ENCODE measurements at regions not wholly inside any gene's neighbourhood (a gene's known extent, or its start where the extent isn't known, plus 50 kb on each side); places are given as distances from the start of the nearest gene placed in this dataset.
"Not testable (repeated sequence)": the region's sequence is repeated elsewhere in the genome, so short reads cannot be mapped to it uniquely, and the experiment has no call there.

DNA sequence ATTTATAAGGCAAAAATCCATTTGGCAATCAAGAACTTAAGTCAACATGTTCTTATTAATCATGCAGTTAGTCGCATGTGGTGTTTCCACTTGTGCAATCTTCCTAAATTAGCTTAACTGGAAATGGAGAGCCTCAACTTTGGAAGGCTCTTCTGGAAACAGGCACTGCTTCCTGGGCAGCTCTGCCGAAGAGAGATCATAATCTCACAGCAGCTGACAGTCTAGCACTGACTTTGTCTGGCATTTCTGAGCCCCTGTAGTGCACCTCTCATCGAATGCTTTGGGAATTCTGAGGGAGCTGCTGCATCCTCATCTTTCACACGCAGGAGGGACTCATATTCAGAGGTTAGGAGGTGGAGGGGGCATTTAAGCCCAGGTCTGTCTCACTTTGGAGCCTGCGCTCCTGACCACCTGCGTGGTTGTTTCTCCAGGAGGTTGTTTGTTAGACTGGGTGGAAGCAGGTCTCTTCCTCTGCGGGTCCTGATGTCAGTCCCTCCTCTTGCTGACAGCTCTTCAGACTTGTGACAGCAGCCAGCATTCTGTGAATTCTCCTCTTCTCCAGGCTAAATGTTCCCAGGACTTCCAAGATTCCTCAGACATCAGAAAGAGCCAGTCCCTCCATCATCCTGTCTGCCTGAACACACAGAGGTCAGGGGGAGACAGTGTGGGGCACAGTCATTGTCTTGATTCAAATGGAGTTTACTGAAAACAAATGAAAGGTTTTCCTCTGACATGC, 100.4 kb upstream of the GJB6 start:
- Mint-ChIP-seq H3K9me3 (peaks cover 6% of the 10 kb centered on the region), H3K4me1 (peaks cover 3% of the 10 kb centered on the region), H3K27me3 (peaks cover 4% of the 10 kb centered on the region), H3K36me3 (ENCODE audit: low read depth) (no peaks in the 10 kb centered on the region), H3K4me3 (no peak overlapping the region), H3K27ac (no peak overlapping the region)
- no peak for ATAC-seq (replicated peaks)

DNA sequence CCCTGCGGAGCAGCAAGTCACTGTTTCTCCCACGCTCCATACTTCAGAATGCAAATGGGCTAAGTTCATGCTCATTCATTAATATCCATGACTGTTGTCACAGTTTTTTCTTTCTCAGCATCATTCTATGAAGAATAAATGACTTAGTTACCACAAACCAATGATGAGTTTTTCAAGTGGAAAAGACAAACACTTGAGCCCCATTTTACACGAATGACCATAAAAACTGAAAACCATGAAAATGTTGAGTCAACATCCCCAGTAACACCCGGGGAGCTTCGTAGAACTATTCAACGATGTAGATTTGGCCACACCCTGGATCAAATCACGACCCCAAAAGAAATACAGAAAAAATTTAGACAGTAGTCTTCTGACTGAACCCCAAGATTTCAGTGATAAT, 99.8 kb upstream of the GJB6 start:
- ATAC-seq (replicated peaks): no peak
- Mint-ChIP-seq H3K4me3 (no peak overlapping the region), H3K36me3 (ENCODE audit: low read depth) (no peaks in the 10 kb centered on the region), H3K9me3 (peaks cover 6% of the 10 kb centered on the region), H3K4me1 (peaks cover 3% of the 10 kb centered on the region), H3K27ac (no peak overlapping the region), H3K27me3 (peaks cover 6% of the 10 kb centered on the region)

- H3K4me1 Mint-ChIP-seq: peaks cover 3% of the 10 kb centered on the region
- H3K4me3 Mint-ChIP-seq: no peak overlapping the region
- peaks cover 6% of the 10 kb centered on the region for H3K27me3 Mint-ChIP-seq
- H3K27ac Mint-ChIP-seq: no peak overlapping the region
- H3K36me3 Mint-ChIP-seq (ENCODE audit: low read depth): no peaks in the 10 kb centered on the region
- H3K9me3 Mint-ChIP-seq: peaks cover 6% of the 10 kb centered on the region
- ATAC-seq (replicated peaks): no peak
These were observed 99.3 kb upstream of the GJB6 start for GRCh38 chr13:20331419-20331818.

DNA sequence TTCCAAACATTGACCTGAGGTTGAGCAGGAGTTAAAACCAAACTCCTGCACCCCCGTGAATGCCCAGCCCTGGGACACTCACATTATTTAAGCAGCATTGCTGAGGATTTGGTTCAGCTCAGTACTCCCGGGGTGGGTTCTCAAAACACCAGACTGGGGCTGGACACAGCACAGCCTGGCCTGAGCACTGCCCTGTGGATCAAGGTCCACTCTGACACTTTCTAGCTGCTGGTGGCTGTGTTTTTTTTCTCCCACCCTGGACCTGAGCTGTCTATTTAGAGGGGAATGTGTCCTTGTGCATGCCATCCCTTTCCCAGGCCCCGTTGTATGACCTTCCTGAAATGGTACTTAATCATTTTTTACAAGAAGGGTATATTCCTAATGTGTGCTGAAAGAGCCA, 94.7 kb upstream of the GJB6 start:
- H3K9me3 Mint-ChIP-seq: peaks cover 10% of the 10 kb centered on the region
- H3K36me3 Mint-ChIP-seq (ENCODE audit: low read depth): no peaks in the 10 kb centered on the region
- H3K4me3 Mint-ChIP-seq: no peak overlapping the region
- no peak for ATAC-seq (replicated peaks)
- H3K27me3 Mint-ChIP-seq: peaks cover 10% of the 10 kb centered on the region
- H3K4me1 Mint-ChIP-seq: peaks cover 3% of the 10 kb centered on the region
- no peak overlapping the region for H3K27ac Mint-ChIP-seq

- H3K36me3 Mint-ChIP-seq (ENCODE audit: low read depth): no peaks in the 10 kb centered on the region
- ATAC-seq (replicated peaks): no peak
- H3K4me3 Mint-ChIP-seq: no peak overlapping the region
- H3K4me1 Mint-ChIP-seq: peaks cover 3% of the 10 kb centered on the region
- no peak overlapping the region for H3K27ac Mint-ChIP-seq
- H3K9me3 Mint-ChIP-seq: peaks cover 10% of the 10 kb centered on the region
- H3K27me3 Mint-ChIP-seq: peaks cover 10% of the 10 kb centered on the region
These were observed 94.2 kb upstream of the GJB6 start for GRCh38 chr13:20326276-20326675.

GRCh38 chr13:20320885-20321284, 88.8 kb upstream of the GJB6 start:
- no peak overlapping the region for H3K4me3 Mint-ChIP-seq
- H3K27me3 Mint-ChIP-seq: peaks cover 13% of the 10 kb centered on the region
- H3K36me3 Mint-ChIP-seq (ENCODE audit: low read depth): no peaks in the 10 kb centered on the region
- peaks cover 5% of the 10 kb centered on the region for H3K9me3 Mint-ChIP-seq
- no peaks in the 10 kb centered on the region for H3K4me1 Mint-ChIP-seq
- no peak overlapping the region for H3K27ac Mint-ChIP-seq
- no peak for ATAC-seq (replicated peaks)

DNA sequence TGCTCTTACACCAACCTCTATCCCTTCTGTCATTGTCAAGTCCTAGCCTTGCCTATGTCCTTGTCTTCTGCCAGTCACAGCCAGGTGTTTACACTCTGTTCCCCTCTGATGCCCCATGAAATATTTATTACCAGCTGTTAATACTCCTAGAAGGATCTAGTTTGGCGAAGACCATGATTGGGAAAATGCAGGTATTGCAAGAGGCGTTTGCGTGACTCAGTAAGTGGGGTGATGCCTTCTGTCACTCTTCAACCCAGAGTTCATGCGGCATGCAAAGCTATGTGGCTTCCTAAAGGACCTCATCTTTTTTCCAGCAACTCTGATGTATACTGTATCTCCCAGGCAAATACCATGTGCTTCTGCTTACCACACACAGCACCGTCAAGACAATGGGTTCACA, 81.8 kb upstream of the GJB6 start:
- H3K9me3 Mint-ChIP-seq: no peaks in the 10 kb centered on the region

GRCh38 chr13:20312292-20312691, 80.2 kb upstream of the GJB6 start:
- no peak for ATAC-seq (replicated peaks)
- Mint-ChIP-seq H3K4me1 (no peaks in the 10 kb centered on the region), H3K27ac (no peak overlapping the region), H3K9me3 (peaks cover 6% of the 10 kb centered on the region), H3K4me3 (no peak overlapping the region), H3K36me3 (ENCODE audit: low read depth) (no peaks in the 10 kb centered on the region), H3K27me3 (peaks cover 5% of the 10 kb centered on the region)

More for the DNA sequence above, 81.8 kb upstream of the GJB6 start:
- Mint-ChIP-seq H3K27ac (no peak overlapping the region), H3K27me3 (peaks cover under 1% of the 10 kb centered on the region), H3K36me3 (ENCODE audit: low read depth) (no peaks in the 10 kb centered on the region), H3K4me1 (no peaks in the 10 kb centered on the region), H3K4me3 (no peak overlapping the region)
- ATAC-seq (replicated peaks): no peak

GRCh38 chr13:20311596-20311995, 79.5 kb upstream of the GJB6 start:
- no peak overlapping the region for H3K4me3 Mint-ChIP-seq
- H3K9me3 Mint-ChIP-seq: peaks cover 6% of the 10 kb centered on the region
- H3K4me1 Mint-ChIP-seq: no peaks in the 10 kb centered on the region
- H3K27me3 Mint-ChIP-seq: peaks cover 5% of the 10 kb centered on the region
- H3K27ac Mint-ChIP-seq: no peak overlapping the region
- no peaks in the 10 kb centered on the region for H3K36me3 Mint-ChIP-seq (ENCODE audit: low read depth)
- ATAC-seq (replicated peaks): no peak

DNA sequence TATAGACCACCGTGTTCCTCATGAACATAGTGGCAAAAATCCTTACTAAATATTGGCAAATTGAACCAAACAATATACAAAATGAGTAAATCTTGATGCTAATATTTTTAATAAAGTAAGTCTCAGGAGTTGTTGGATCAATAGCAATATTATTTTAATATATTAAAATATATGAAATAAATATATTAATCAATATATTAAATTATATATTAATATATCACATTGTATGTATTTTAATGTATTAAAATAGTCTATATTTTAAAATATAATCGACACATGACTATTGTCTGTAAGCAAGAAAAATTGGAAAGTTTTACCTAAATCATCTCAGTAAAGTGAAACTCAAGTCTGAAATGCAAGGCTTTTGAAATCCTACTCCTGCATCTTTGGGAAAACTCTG, 78.9 kb upstream of the GJB6 start:
- Mint-ChIP-seq H3K27me3 (peaks cover 5% of the 10 kb centered on the region), H3K27ac (no peak overlapping the region), H3K4me1 (no peaks in the 10 kb centered on the region), H3K36me3 (ENCODE audit: low read depth) (no peaks in the 10 kb centered on the region), H3K9me3 (peaks cover 6% of the 10 kb centered on the region), H3K4me3 (no peak overlapping the region)
- no peak for ATAC-seq (replicated peaks)

GRCh38 chr13:20306039-20306438, 73.9 kb upstream of the GJB6 start:
- Mint-ChIP-seq H3K9me3 (peaks cover 6% of the 10 kb centered on the region), H3K36me3 (ENCODE audit: low read depth) (no peaks in the 10 kb centered on the region), H3K27me3 (peaks cover 20% of the 10 kb centered on the region), H3K27ac (no peak overlapping the region), H3K4me1 (no peaks in the 10 kb centered on the region), H3K4me3 (no peak overlapping the region)
- ATAC-seq (replicated peaks): no peak

- Mint-ChIP-seq H3K27me3 (peaks cover 25% of the 10 kb centered on the region), H3K4me3 (no peak overlapping the region), H3K9me3 (peaks cover 6% of the 10 kb centered on the region), H3K36me3 (ENCODE audit: low read depth) (no peaks in the 10 kb centered on the region), H3K27ac (no peak overlapping the region), H3K4me1 (no peaks in the 10 kb centered on the region)
- no peak for ATAC-seq (replicated peaks)
These were observed 73.5 kb upstream of the GJB6 start for GRCh38 chr13:20305587-20305986.

GRCh38 chr13:20304061-20304460, 71.9 kb upstream of the GJB6 start:
- H3K4me3 Mint-ChIP-seq; H3K27ac Mint-ChIP-seq; H3K9me3 Mint-ChIP-seq; H3K4me1 Mint-ChIP-seq; ATAC-seq (replicated peaks); H3K36me3 Mint-ChIP-seq (ENCODE audit: low read depth): not testable (repeated sequence)
- peaks cover 26% of the 10 kb centered on the region for H3K27me3 Mint-ChIP-seq

GRCh38 chr13:20303636-20304035, 71.5 kb upstream of the GJB6 start:
- no peak for ATAC-seq (replicated peaks)
- no peak overlapping the region for H3K27ac Mint-ChIP-seq
- peaks cover 6% of the 10 kb centered on the region for H3K9me3 Mint-ChIP-seq
- H3K36me3 Mint-ChIP-seq (ENCODE audit: low read depth): no peaks in the 10 kb centered on the region
- peaks cover 28% of the 10 kb centered on the region for H3K27me3 Mint-ChIP-seq
- H3K4me1 Mint-ChIP-seq: no peaks in the 10 kb centered on the region
- H3K4me3 Mint-ChIP-seq: no peak overlapping the region

DNA sequence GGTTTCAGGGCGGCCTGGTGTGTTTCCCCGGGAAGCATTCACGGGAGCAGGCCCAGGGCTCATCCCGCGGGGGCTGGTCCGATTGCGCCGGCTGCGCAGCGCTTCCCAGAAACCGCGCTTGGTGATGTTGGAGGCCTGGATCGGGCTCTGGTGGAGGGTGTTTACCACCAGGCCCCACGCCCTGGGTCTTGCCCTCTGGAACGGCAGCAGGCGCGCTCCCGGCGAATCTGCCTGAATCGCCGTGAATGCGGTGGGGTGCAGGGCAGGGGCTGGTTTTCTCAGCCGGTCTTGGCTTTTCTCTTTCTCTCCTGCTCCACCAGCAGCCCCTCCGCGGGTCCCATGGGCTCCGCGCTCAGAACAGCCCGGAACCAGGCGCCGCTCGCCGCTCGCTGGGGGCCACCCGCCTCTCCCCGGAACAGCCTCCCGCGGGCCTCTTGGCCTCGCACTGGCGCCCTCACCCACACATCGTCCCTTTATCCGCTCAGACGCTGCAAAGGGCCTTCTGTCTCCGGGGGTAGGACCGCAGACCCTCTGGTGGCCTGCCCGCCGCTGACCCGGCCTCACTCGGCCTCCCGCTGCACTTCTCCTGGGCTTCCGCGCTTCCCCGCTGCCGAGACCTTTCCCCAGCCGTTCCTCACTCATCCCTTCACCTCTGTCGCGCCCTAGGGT, 69.4 kb upstream of the GJB6 start:
- peak overlapping the region; percentile 2 for H3K4me3 Mint-ChIP-seq
- ATAC-seq (replicated peaks): no peak
- no peaks in the 10 kb centered on the region for H3K4me1 Mint-ChIP-seq
- no peaks in the 10 kb centered on the region for H3K9me3 Mint-ChIP-seq
- peaks cover 25% of the 10 kb centered on the region for H3K27me3 Mint-ChIP-seq
- H3K27ac Mint-ChIP-seq: no peak overlapping the region
- H3K36me3 Mint-ChIP-seq (ENCODE audit: low read depth): no peaks in the 10 kb centered on the region
